GM12864 (cell line): ENCODE measurements at regions not wholly inside any gene's neighbourhood (a gene's known extent, or its start where the extent isn't known, plus 50 kb on each side); places are given as distances from the start of the nearest gene placed in this dataset.

Experiments used
- DNase-seq: peaks from one replicate; pipeline ENCODE4 v3.0.0-alpha.2; 2011; ENCODE audit warnings: low read depth
- H3K4me3 ChIP-seq: 2 replicates; pipeline ENCODE4 v1.5.1; 2011; ENCODE audit warnings: mild to moderate bottlenecking, low read depth, low read length, control low read depth
- TF ChIP-seq, protein P1 (sequence below): IDR thresholded peaks from 2 replicates; pipeline ENCODE4 v1.5.1; 2011; ENCODE audit warnings: low read depth, mild to moderate bottlenecking, moderate library complexity, low read length, control low read depth, inconsistent platforms; ENCODE audit errors: missing control alignments

DNA sequence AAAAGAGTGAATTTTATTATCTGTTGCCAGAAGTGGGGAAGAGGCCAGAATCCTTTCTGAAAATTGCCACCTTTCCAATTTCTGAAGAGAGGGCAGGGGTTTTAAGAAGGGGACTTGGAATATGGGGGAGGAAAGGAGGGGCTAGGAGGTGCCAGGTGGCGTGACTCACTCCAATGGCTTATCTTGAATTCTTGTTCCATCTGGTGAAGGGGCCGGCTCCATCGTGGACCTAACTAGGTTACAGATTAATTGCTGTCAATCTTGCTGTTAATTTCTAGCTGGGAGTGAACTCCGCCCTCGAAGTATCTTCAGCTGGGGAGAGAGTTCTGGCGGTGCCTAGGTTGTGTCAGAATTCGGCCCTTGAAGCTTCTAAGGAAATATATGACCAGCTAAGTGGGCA lies 138.7 kb downstream of the YTHDC2 start:
- DNase-seq: no peak
- TF ChIP-seq, protein P1, sequence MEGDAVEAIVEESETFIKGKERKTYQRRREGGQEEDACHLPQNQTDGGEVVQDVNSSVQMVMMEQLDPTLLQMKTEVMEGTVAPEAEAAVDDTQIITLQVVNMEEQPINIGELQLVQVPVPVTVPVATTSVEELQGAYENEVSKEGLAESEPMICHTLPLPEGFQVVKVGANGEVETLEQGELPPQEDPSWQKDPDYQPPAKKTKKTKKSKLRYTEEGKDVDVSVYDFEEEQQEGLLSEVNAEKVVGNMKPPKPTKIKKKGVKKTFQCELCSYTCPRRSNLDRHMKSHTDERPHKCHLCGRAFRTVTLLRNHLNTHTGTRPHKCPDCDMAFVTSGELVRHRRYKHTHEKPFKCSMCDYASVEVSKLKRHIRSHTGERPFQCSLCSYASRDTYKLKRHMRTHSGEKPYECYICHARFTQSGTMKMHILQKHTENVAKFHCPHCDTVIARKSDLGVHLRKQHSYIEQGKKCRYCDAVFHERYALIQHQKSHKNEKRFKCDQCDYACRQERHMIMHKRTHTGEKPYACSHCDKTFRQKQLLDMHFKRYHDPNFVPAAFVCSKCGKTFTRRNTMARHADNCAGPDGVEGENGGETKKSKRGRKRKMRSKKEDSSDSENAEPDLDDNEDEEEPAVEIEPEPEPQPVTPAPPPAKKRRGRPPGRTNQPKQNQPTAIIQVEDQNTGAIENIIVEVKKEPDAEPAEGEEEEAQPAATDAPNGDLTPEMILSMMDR: no peak
- H3K4me3 ChIP-seq: no peak overlapping the region

- TF ChIP-seq, protein P1: no peak
- no peak for DNase-seq
Measured at GRCh38 chr5:113654828-113655227, 141.3 kb downstream of the YTHDC2 start.

DNA sequence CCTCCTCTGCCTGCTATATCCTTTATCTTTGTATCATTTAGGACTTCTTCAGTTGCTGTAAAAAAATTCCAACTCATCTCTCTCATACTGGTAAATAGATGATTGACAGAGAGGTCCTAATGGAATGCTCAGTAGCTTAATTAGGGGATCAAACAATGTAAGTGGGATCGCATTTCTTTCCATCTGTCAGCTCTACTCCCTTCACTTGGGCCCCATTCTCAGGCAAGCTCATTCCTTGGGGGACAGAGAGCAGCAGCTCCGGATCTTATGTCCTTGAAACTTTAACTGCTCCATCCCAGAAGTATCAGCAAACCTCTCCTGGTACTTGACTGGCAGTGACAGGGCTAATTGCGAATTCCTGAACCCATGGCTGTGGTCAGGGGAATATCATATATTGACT lies 146.7 kb downstream of the YTHDC2 start:
- no peak overlapping the region for H3K4me3 ChIP-seq
- TF ChIP-seq, protein P1: no peak
- no peak for DNase-seq

More at GRCh38 chr5:113654828-113655227, 141.3 kb downstream of the YTHDC2 start:
- H3K4me3 ChIP-seq: no peak overlapping the region

- DNase-seq: no peak
- H3K4me3 ChIP-seq: no peak overlapping the region
- TF ChIP-seq, protein P1: no peak
Measured at GRCh38 chr5:113660706-113661250, 147.3 kb downstream of the YTHDC2 start.

GRCh38 chr5:113663879-113664541 lies 150.5 kb downstream of the YTHDC2 start:
- DNase-seq: peak; percentile 22
- TF ChIP-seq, protein P1: peak; percentile 75
- H3K4me3 ChIP-seq: no peak overlapping the region

- DNase-seq: no peak
- TF ChIP-seq, protein P1: no peak
- no peak overlapping the region for H3K4me3 ChIP-seq
Measured at GRCh38 chr5:113673041-113673440, 159.5 kb downstream of the YTHDC2 start.

GRCh38 chr5:113675166-113675565 lies 161.7 kb downstream of the YTHDC2 start:
- no peak overlapping the region for H3K4me3 ChIP-seq
- TF ChIP-seq, protein P1: no peak
- no peak for DNase-seq
